PC-3 (cell line): ENCODE measurements at regions not wholly inside any gene's neighbourhood (a gene's known extent, or its start where the extent isn't known, plus 50 kb on each side); places are given as distances from the start of the nearest gene placed in this dataset.

Experiments
- ATAC-seq: fragments of 200-7000 bp; cut with Tn5 transposase; 2 replicates; pipeline ENCODE4 v1.9.1; 2020; ENCODE audit warnings: mild to moderate bottlenecking, moderate library complexity
- BruUV-seq: library from RNA; stranded (reverse); fragments of 400-500 nt; replicated peaks from 2 replicates; lab custom pipeline; 2021; lab: Mats Ljungman, UMichigan
- CTCF ChIA-PET: fragments of 300-600 bp; sonication (Branson Sonifier 250); formaldehyde crosslinking; loops from one replicate; lab custom pipeline; 2022; ENCODE audit warnings: antibody characterized with exemption; lab: Charles Lee
- POLR2A ChIA-PET: fragments of 300-600 bp; sonication (Branson Sonifier 250); formaldehyde crosslinking; loops from one replicate; lab custom pipeline; 2022; ENCODE audit warnings: antibody characterized with exemption; ENCODE audit not compliant: unreplicated experiment; lab: Charles Lee
- DNase-seq: peaks from one replicate; pipeline ENCODE4 v3.0.0-alpha.2; 2015
- H2AFZ ChIP-seq: fragments of 300-600 bp; sonication (generic); 2 replicates; pipeline ENCODE4 v1.6.0; 2016; ENCODE audit warnings: antibody characterized with exemption, low read length
- H3F3A ChIP-seq: fragments of 300-600 bp; sonication (generic); one replicate; pipeline ENCODE4 v1.6.0; 2017; ENCODE audit warnings: antibody characterized with exemption, low read length, control low read depth, mild to moderate bottlenecking; ENCODE audit not compliant: unreplicated experiment
- H3K27ac ChIP-seq: fragments of 300-600 bp; sonication (generic); 2 replicates; pipeline ENCODE4 v1.5.1; 2016; ENCODE audit warnings: mild to moderate bottlenecking, low read length
- H3K27me3 ChIP-seq: fragments of 300-600 bp; sonication (generic); 2 replicates; pipeline ENCODE4 v1.6.1; 2016; ENCODE audit warnings: low read length, mixed read lengths
- H3K36me3 ChIP-seq: fragments of 300-600 bp; sonication (generic); 2 replicates; pipeline ENCODE4 v1.6.1; 2016; ENCODE audit warnings: low read depth, mixed run types, low read length, mixed read lengths
- H3K4me1 ChIP-seq: fragments of 300-600 bp; sonication (generic); 2 replicates; pipeline ENCODE4 v1.5.1; 2016; ENCODE audit warnings: low read length; ENCODE audit not compliant: insufficient read depth
- H3K4me2 ChIP-seq: fragments of 300-600 bp; sonication (generic); 2 replicates; pipeline ENCODE4 v1.6.0; 2016; ENCODE audit warnings: low read length
- H3K4me3 ChIP-seq: fragments of 300-600 bp; sonication (generic); 2 replicates; pipeline ENCODE4 v1.5.1; 2016; ENCODE audit warnings: mild to moderate bottlenecking, low read length, mixed read lengths
- H3K79me2 ChIP-seq: fragments of 300-600 bp; sonication (generic); 2 replicates; pipeline ENCODE4 v1.6.1; 2017; ENCODE audit warnings: low read length, mixed read lengths
- H3K9ac ChIP-seq: fragments of 300-600 bp; sonication (generic); 2 replicates; pipeline ENCODE4 v1.6.0; 2016; ENCODE audit warnings: mild to moderate bottlenecking, low read length
- H3K9me2 ChIP-seq: fragments of 300-600 bp; sonication (generic); replicated peaks from 2 replicates; pipeline ENCODE4 v1.6.1; 2016; ENCODE audit warnings: mixed run types, low read length, mixed read lengths
- H3K9me3 ChIP-seq: fragments of 300-600 bp; sonication (generic); 2 replicates; pipeline ENCODE4 v1.6.1; 2016; ENCODE audit warnings: low read length, mixed read lengths
- H4K20me1 ChIP-seq: fragments of 300-600 bp; sonication (generic); 2 replicates; pipeline ENCODE4 v1.6.1; 2016; ENCODE audit warnings: low read length, mixed read lengths
- CTCF ChIP-seq: fragments of 300-600 bp; sonication (generic); conservative IDR thresholded peaks from 2 replicates; pipeline ENCODE4 v1.5.1; 2017; ENCODE audit warnings: antibody characterized with exemption, low read depth, mild to moderate bottlenecking, low read length
- EZH2 ChIP-seq: fragments of 300-600 bp; sonication (generic); IDR thresholded peaks from one replicate; pipeline ENCODE4 v1.6.1; 2017; ENCODE audit warnings: antibody characterized with exemption, mild to moderate bottlenecking, low read length; ENCODE audit not compliant: unreplicated experiment
- EZH2phosphoT487 ChIP-seq: fragments of 300-600 bp; sonication (generic); IDR thresholded peaks from 2 replicates; pipeline ENCODE4 v1.6.1; 2018; ENCODE audit warnings: mild to moderate bottlenecking, antibody characterized with exemption, low read length, borderline replicate concordance
- intact Hi-C: fragments of 100-400 bp; cut with micrococcal nuclease; formaldehyde crosslinking; loops from 2 replicates; pipeline ENCODE4 v1.9.0; 2023

GRCh38 chr7:20064974-20065862 is 152.0 kb downstream of the MACC1 start:
- Histone ChIP-seq H3K4me1 (no peaks in the 10 kb centered on the region), H3K79me2 (no peaks in the 10 kb centered on the region), H2AFZ (no peak overlapping the region), H3K4me2 (no peak overlapping the region), H4K20me1 (no peaks in the 10 kb centered on the region), H3K9me3 (no peaks in the 10 kb centered on the region), H3K27me3 (no peaks in the 10 kb centered on the region), H3K36me3 (no peaks in the 10 kb centered on the region), H3K9ac (no peak overlapping the region), H3K27ac (no peak overlapping the region), H3K9me2 (no peaks in the 10 kb centered on the region), H3F3A (no peaks in the 10 kb centered on the region), H3K4me3 (no peak overlapping the region)
- ChIA-PET CTCF (no interaction called here), POLR2A (no interaction called here)
- intact Hi-C loops, result no loop called here
- TF ChIP-seq CTCF (no peak), EZH2 (no peak), EZH2phosphoT487 (no peak)
- ATAC-seq (no peak), DNase-seq (no peak)
- BruUV-seq, result no TSS peak

- H3K4me3 ChIP-seq, result no peak overlapping the region
- no peak for DNase-seq
- POLR2A ChIA-PET, result no interaction called here
Observed at GRCh38 chr7:20064181-20064970, 152.8 kb downstream of the MACC1 start.

More at GRCh38 chr7:20064181-20064970, 152.8 kb downstream of the MACC1 start:
- H3K36me3 ChIP-seq, result no peaks in the 10 kb centered on the region
- no TSS peak for BruUV-seq
- no peaks in the 10 kb centered on the region for H3K9me2 ChIP-seq
- H3K79me2 ChIP-seq, result no peaks in the 10 kb centered on the region
- no peak overlapping the region for H3K9ac ChIP-seq
- no peaks in the 10 kb centered on the region for H3K27me3 ChIP-seq
- H3K4me1 ChIP-seq, result no peaks in the 10 kb centered on the region
- H3K4me2 ChIP-seq, result no peak overlapping the region
- no peaks in the 10 kb centered on the region for H4K20me1 ChIP-seq
- no peak overlapping the region for H2AFZ ChIP-seq
- TF ChIP-seq EZH2phosphoT487, result no peak
- TF ChIP-seq EZH2, result no peak
- TF ChIP-seq CTCF, result no peak
- ATAC-seq, result no peak
- H3K9me3 ChIP-seq, result no peaks in the 10 kb centered on the region
- intact Hi-C loops, result no loop called here
- no peak overlapping the region for H3K27ac ChIP-seq
- CTCF ChIA-PET, result no interaction called here
- H3F3A ChIP-seq, result no peaks in the 10 kb centered on the region
